HG03139 (cell line): ENCODE measurements at regions not wholly inside any gene's neighbourhood (a gene's known extent, or its start where the extent isn't known, plus 50 kb on each side); places are given as distances from the start of the nearest gene placed in this dataset.

ENCODE experiments used
- ATAC-seq: cut with Tn5 transposase; IDR thresholded peaks from one replicate; pipeline ENCODE4 v1.9.1; 2021; ENCODE audit not compliant: unreplicated experiment

- no peak for ATAC-seq
These were observed 94.2 kb upstream of the PHYHIPL start for GRCh38 chr10:59082249-59082648.

- ATAC-seq = no peak
These were observed 91.4 kb upstream of the PHYHIPL start for GRCh38 chr10:59085054-59085453.

- ATAC-seq = no peak
These were observed 90.5 kb upstream of the PHYHIPL start for GRCh38 chr10:59085711-59086502.

- ATAC-seq = no peak
These were observed 89.0 kb upstream of the PHYHIPL start for GRCh38 chr10:59087486-59087885.

GRCh38 chr10:59088912-59089573, 87.4 kb upstream of the PHYHIPL start:
- no peak for ATAC-seq

DNA sequence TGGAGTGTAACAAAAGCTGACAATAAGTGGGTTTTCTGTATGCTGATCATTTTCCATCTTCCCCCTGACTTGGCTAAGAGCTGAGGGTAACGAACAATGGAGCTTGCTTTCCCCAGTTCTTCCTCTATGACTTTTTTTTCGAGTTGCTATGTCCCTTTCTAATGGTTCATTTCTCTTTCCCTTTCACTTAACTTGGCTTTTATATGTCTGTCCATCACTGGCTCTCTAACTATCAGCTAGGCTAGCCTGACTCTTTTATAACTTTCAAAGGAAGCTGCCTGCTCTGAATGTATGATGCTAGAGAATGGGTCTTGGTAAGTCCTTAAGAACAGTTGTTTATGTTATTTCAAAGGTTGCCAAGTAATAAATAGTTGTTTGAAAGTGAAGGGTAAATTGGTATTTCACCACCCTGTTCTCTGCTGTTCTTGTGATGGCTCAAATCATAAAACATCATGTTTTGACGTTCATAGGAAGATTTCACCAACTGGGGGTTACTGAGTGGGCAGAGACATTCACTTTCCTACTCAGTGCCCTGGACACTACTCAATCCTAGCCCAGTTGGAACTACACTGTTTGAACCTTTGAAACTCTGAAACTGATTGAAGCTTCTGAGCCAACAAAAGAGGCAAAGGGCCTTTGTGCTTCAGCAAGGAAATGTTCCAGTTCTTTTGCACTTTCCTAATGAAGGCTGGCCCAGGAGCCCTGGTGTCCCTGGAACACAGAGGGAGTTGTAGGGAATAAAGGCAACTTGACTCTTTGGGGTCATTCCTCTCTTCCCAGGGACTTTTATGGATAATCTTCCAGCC, 85.4 kb upstream of the PHYHIPL start:
- no peak for ATAC-seq

DNA sequence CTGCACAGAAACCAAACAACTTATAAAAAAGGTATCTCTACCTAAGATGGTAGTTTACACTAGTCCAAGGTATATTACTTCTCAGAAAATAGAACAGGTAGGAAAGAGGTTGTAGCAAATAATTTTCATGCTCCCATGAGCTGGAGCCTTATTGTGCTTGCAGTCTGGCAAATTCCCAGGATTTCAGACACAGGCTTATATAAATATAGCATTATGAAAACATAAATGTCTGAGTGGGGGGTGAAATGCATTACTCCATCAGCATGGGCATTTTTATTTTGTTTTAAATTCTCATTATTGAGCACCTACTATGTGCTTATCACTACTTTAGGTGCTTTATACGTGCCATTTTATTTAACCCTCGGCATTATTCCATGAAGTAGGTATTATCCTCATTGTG, 83.0 kb upstream of the PHYHIPL start:
- no peak for ATAC-seq

DNA sequence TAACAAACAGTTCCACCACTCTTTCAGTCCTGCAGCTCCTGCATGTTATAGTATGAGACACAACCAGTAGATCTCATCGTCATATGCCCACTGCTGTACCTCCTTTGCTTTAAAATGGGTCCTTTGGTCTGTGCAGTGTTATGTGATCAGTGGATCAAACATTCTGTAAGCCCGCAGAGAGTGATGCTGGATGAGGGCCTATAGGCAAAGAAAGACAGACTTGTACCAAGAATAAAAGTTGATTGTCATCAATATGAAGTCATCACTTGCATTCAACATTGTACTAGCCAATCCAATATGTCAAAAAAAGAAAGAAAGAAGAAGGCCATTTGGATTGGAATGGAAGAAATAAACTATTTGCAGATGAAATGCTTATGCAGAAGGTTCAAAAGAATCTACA, 79.8 kb upstream of the PHYHIPL start:
- ATAC-seq = no peak

DNA sequence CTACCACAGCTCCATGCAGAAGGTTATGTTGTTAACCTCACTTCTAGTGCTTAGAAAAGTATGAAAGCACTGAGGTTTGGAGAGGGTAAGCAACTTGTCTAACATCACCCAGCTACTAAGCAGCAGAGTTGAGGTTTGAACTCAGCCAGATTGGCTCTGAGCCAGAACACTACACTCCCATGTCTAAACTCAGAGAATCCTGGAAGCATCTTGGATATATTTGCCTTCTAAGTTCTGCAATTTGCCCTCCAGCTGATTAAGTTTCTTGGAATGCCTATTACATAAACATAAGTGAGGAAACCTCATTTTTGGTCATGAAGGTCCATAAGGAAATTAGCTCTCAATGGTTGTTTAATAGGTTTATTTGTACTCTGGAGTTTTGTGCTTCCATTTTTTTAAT, 78.1 kb upstream of the PHYHIPL start:
- no peak for ATAC-seq

DNA sequence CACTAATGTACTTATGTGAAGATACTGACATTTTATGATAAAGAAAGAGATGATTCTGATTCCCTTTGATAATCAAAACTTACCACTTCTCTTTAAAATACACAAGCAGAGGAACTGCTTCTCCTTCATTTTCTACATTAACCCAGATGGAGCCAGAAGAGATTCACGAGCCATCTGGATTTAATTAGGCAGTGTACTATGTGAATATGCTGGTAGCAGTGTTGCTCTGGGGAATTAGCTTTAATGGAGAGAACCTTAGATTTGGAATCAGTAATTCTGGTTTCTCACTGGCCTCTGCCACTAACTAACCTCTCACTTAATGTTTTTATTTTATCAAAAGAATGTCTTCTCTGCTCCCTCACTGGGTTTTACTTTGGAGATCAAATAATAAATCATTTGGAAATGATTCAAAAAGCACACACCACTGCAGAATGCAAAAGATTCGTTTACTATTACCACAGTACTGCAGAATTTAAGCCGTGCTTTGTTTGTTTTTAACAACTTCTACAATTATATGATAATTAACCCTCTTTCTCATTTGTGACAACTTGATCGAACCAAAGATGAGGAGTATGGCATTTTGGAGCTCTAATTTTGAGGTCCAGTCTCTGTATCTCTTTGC, 77.5 kb upstream of the PHYHIPL start:
- no peak for ATAC-seq

GRCh38 chr10:59099481-59099880, 77.0 kb upstream of the PHYHIPL start:
- ATAC-seq = no peak

GRCh38 chr10:59102394-59102793, 74.0 kb upstream of the PHYHIPL start:
- no peak for ATAC-seq

DNA sequence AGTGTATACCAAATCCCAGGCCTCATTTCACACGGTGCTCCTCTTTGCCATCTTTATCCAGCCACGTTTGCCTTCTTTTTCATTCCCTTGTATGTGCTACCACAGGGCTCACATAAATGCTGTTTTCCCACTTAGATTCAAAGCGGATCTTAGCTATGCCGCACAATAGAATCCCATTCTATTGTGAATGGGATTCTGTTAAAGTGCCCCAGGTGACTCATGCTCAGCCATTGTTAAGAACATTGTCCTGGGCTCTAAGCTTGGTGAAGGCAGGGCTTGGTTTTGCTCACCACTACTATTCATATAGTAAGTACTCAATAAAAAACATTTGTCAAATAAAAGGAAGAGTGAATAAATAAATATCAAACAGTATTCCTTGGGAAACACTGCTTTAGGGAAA, 72.3 kb upstream of the PHYHIPL start:
- ATAC-seq = no peak

GRCh38 chr10:59106441-59106840, 70.0 kb upstream of the PHYHIPL start:
- ATAC-seq = no peak

- no peak for ATAC-seq
These were observed 69.3 kb upstream of the PHYHIPL start for GRCh38 chr10:59107147-59107546.

GRCh38 chr10:59108296-59108870, 68.1 kb upstream of the PHYHIPL start:
- no peak for ATAC-seq

DNA sequence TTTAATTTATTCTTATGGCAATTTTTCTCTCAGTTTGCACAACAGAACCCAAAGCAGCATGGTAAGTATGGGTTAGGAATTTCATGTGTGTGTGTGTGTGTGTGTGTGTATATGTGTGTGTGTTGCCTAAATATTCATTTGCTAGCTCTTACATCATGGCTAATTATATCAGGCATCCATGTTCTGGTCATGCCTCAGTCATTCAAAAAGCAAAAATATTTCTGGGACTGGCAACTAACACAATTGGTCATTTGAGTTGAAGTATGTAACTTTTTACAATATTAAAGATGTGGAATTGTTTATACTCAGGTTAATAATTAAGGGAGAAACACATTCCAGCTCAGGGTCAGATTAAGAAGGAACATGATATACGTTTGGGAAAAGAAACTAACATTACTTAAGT, 67.6 kb upstream of the PHYHIPL start:
- ATAC-seq = no peak

DNA sequence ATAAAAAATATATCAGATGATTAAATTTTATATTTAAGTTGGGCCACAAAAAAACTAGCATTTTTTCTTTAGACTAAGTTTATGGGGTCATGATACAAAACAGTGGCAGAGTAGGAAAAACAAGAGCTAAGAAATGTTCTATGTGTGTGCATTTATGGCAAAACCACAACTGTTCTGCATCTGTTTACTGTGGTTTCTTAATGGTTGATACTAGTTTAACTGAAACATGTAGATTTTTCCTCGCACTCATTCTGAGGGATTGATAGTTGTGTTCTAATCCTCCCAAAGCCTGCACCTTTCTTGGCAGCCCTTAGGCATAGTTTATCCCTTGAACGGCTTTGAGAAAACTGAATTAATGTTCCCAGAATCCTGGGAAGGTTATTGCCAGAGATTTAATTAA, 66.6 kb upstream of the PHYHIPL start:
- no peak for ATAC-seq

- no peak for ATAC-seq
These were observed 52.3 kb upstream of the PHYHIPL start for GRCh38 chr10:59124187-59124586.

DNA sequence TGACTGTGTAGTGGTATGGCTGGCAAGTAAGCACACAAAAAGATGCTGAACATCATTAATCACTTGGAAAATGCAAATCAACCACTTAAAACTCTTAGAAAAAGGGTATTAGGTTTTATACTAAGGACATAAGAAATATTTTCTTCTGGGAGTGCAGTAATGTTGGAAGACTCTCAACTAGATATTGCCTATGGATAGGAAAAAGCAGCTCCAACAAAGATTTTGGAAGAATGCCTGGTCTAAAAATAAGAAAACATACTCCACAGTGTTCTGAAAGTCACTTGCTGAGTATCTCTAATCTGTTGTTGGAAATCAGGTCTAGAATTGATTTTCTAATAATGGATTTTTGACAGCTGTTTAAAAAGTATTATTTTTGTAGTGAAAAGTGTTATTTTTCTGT, 50.8 kb upstream of the PHYHIPL start:
- ATAC-seq = no peak

DNA sequence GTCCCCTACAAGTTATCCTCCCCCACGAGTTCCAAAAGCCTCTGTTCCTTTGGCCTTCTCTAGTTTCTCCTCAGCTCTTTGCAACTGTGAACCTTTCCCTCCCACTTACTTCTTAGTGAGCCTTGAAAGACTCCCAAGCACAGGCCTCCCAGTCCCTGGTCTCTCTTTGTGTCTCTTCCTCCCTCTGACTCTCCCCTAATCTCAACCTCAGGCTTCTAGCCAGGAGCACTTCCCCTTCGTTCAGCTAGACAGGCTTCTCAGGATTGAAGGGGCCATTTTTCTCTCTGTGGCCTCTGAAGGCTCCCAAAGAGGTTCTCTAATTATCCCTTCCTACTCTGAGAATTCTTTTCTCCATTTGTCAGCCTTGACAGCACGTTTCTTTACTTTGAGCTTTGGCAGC, 50.2 kb upstream of the PHYHIPL start:
- no peak for ATAC-seq
